IPS DF 6.9 (cell line): ENCODE measurements at regions not wholly inside any gene's neighbourhood (a gene's known extent, or its start where the extent isn't known, plus 50 kb on each side); places are given as distances from the start of the nearest gene placed in this dataset.
"Not testable (repeated sequence)": the region's sequence is repeated elsewhere in the genome, so short reads cannot be mapped to it uniquely, and the experiment has no call there.

Source experiments
- DNase-seq: peaks from one replicate; pipeline ENCODE4 v3.0.0-alpha.2; 2013; ENCODE audit warnings: low read depth, low spot score
- H3K27ac ChIP-seq: one replicate; pipeline ENCODE4 v1.5.1; 2013; ENCODE audit warnings: low read length, control low read depth
- H3K27me3 ChIP-seq: 2 replicates; pipeline ENCODE4 v1.6.1; 2013; ENCODE audit warnings: mild to moderate bottlenecking, low read length; ENCODE audit not compliant: control insufficient read depth, insufficient read depth
- H3K36me3 ChIP-seq: 2 replicates; pipeline ENCODE4 v1.6.1; 2013; ENCODE audit warnings: low read length; ENCODE audit not compliant: control insufficient read depth, insufficient read depth
- H3K4me1 ChIP-seq: 2 replicates; pipeline ENCODE4 v1.6.1; 2013; ENCODE audit warnings: low read length; ENCODE audit not compliant: control insufficient read depth, insufficient read depth
- H3K4me3 ChIP-seq: 2 replicates; pipeline ENCODE4 v1.5.1; 2013; ENCODE audit warnings: mild to moderate bottlenecking, low read length
- H3K9me3 ChIP-seq: 2 replicates; pipeline ENCODE4 v1.6.1; 2013; ENCODE audit warnings: low read length, inconsistent platforms; ENCODE audit not compliant: control insufficient read depth, insufficient read depth
- WGBS: extraction: QIAGEN DNeasy Blood & Tissue Kit; methylation state at CpG from one replicate; pipeline ENCODE4 v1.1.7; 2013; ENCODE audit warnings: mixed read lengths, missing lambda C conversion rate; ENCODE audit not compliant: insufficient read length, insufficient coverage; 5-methylcytosine and 5-hydroxymethylcytosine counted together

DNA sequence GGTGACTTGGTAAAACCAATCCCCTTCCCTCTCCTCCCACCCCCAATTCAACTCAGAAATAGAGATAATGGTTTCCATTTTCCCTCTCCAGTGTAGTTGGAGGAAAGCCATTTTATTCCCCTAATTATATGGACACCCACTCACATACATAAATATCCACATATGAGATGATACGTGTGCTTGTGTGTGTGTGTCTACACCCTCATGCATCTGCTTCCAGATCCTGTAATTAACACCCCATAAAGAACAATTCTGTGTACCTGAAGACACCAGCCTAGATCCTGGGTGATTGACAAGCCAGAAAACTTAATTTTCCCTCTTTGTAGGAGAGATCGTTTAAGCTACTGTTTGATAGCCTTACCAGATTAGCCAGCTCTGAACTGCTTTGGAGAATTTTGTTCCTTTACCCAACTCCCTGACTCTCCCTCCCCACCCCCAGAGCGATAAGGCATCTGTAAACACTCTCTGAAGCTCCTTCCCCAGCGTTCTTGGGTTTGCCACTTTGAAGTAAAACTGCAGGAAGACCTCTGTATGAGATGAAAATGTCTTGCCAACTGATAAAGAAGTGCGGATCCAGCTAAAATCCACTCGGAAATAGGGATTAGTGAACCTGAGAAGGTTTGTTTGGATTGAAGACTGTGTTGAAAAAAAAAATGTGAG lies 175.7 kb downstream of the RGS9 start:
- Histone ChIP-seq H3K27ac (no peak overlapping the region), H3K9me3 (no peaks in the 10 kb centered on the region), H3K36me3 (no peaks in the 10 kb centered on the region), H3K27me3 (no peaks in the 10 kb centered on the region), H3K4me1 (peaks cover 2% of the 10 kb centered on the region; the same call in 1 of the 2 replicates), H3K4me3 (no peak overlapping the region)
- no CpG with 5 or more reads among the region's 6 CpGs for WGBS
- DNase-seq: no peak

DNA sequence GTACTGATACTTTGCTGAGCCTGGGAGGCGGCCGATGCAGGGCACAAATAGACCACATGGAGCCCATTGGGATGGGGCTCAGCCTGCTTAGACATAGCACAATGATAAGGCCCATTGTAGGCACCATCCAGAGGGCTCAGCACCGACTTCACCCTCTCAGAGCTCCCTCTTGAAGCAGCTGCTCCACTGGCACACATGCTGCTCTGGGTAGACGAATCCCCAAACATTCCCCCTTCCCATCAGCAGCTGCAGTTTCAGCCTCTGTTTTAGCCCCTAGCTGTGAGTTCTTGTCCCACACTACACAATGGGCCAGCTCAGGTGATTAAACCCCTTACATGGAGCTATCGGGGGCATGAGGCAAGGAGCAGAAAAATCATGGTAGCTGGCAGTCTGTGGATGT lies 174.1 kb downstream of the RGS9 start:
- WGBS: no CpG with 5 or more reads among the region's 5 CpGs
- Histone ChIP-seq H3K27ac (no peak overlapping the region), H3K9me3 (no peaks in the 10 kb centered on the region), H3K4me1 (peaks cover 2% of the 10 kb centered on the region; the same call in 1 of the 2 replicates), H3K36me3 (no peaks in the 10 kb centered on the region), H3K27me3 (no peaks in the 10 kb centered on the region), H3K4me3 (no peak overlapping the region)
- no peak for DNase-seq

DNA sequence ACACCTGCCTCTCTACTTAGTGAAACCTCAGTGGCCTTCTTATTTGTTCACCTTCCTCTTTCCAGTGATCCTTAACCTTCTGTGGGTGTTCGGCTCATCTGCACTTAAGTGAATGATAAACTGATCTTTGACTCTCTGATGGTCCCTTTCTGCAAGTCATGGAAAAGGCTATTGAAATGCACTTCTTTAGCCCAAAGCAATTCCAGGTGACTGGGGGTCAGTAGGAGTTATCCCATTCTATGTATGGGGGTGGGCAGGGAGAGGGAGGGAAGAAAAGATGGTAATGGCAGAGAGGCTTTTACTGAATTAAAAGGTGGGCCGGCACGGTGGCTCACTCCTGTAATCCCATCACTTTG lies 170.8 kb downstream of the RGS9 start:
- Histone ChIP-seq H3K36me3 (no peaks in the 10 kb centered on the region), H3K9me3 (no peaks in the 10 kb centered on the region), H3K27ac (no peak overlapping the region), H3K27me3 (no peaks in the 10 kb centered on the region), H3K4me3 (no peak overlapping the region), H3K4me1 (peaks cover under 1% of the 10 kb centered on the region; the same call in 1 of the 2 replicates)
- DNase-seq: no peak
- WGBS: no CpG with 5 or more reads among the region's 3 CpGs

DNA sequence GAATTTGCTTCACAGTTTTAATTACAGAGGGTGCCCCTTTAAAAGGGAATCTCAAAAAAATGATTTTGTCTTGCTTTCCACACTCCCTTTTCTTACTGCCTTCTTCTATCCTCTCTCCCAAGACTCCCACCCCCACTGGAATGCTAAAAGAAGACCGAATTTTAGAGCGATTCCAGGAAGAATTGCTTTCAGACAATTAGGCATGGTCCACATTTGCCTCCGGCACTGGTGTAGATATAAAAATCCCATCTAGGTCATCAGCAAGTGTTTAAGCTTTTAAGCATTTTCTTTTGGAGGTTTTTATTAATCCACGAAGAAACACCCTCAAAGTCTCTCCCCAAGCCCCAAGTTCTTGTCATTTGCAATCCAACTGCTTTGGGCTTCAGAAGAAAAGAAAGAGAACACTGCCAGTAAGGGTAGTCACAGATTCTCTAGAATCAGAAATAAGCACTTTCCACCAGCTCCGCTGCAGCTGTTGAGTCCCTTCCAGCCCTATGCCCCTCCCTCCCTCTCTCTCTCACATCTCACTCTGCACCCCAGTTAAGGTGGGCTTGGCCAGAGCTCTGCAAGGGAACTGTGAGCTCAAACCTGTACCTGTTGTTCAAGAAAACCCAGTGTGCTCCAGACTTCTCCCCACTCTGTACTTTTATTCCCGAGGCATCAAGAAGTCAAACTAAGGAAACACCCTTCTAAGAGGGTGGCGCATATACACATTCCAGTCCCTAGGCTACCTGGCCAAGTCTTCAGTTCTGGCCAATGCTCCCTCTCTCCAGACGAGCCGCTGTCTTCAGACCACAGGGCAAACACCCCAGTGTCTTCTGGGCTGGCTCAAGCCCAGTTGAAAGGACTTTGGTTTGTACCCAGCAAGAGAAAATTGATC lies 170.2 kb downstream of the RGS9 start:
- no peak for DNase-seq
- H3K9me3 ChIP-seq: no peaks in the 10 kb centered on the region
- no peak overlapping the region for H3K4me3 ChIP-seq
- H3K27ac ChIP-seq: no peak overlapping the region
- H3K4me1 ChIP-seq: no peaks in the 10 kb centered on the region
- H3K27me3 ChIP-seq: no peaks in the 10 kb centered on the region
- WGBS: no CpG with 5 or more reads among the region's 9 CpGs
- H3K36me3 ChIP-seq: no peaks in the 10 kb centered on the region

DNA sequence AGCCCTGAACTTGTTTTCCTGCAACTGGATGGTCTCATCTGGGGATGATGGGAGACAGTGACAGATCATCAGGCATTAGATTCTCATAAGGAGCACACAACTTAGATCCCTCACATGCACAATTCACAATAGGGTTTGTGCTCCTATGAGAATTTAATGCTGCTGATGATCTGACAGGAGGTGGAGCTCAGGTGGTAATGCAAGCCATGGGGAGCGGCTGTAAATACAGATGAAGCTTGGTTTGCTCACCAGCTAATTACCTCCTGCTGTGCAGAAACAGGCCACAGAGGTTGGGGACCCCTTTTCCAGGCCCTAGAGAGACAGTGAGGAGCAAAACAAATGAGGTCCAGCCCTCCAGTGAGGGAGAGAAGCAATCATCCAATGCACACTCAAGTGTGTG lies 168.6 kb downstream of the RGS9 start:
- H3K4me3 ChIP-seq: no peak overlapping the region
- H3K36me3 ChIP-seq: no peaks in the 10 kb centered on the region
- no CpG with 5 or more reads among the region's 1 CpG for WGBS
- no peaks in the 10 kb centered on the region for H3K4me1 ChIP-seq
- no peak for DNase-seq
- no peaks in the 10 kb centered on the region for H3K27me3 ChIP-seq
- no peaks in the 10 kb centered on the region for H3K9me3 ChIP-seq
- no peak overlapping the region for H3K27ac ChIP-seq

DNA sequence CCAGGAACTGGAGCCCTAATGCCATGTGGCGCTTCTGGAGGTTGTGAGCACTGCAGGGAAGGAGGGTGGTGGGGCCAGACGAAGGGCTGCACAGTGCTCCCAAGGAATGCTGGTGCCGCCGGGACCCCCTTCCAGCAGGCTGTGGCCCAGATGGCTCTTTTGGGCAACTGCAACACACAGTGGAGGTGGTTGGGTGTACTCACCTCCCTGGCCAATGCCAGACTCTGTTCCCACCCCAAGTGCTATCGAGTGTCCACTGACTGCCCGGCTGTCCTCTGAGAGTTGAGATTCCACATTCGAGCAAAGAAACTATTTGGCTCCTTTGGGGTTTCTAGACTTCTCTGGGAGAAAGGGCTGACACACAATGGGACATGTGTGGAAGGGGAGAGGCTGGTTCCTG lies 167.9 kb downstream of the RGS9 start:
- Histone ChIP-seq H3K4me3 (no peak overlapping the region), H3K36me3 (no peaks in the 10 kb centered on the region), H3K9me3 (no peaks in the 10 kb centered on the region), H3K4me1 (no peaks in the 10 kb centered on the region), H3K27me3 (no peaks in the 10 kb centered on the region), H3K27ac (no peak overlapping the region)
- WGBS: no CpG with 5 or more reads among the region's 7 CpGs
- DNase-seq: no peak

DNA sequence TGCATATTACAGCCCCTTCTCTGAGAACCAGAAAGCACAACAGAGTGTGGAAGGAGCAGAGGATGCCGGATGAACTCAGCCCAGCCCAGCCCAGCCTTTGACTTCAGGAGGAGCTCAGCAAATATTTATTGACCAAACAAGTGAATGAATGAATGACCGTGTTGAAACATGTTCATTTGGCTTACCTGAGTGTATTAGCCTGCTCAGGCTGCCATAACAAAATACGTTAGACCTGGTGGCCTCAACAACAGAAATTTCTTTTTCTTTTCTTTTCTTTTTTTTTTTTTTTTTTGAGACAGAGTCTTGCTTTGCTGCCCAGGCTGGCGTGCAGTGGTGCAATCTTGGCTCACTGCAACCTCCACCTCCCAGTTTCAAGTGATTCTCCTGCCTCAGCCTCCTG lies 164.7 kb downstream of the RGS9 start:
- not testable (repeated sequence) for H3K4me3 ChIP-seq, H3K4me1 ChIP-seq, H3K27me3 ChIP-seq, H3K27ac ChIP-seq, DNase-seq, H3K36me3 ChIP-seq, H3K9me3 ChIP-seq
- WGBS: no CpG with 5 or more reads among the region's 4 CpGs

DNA sequence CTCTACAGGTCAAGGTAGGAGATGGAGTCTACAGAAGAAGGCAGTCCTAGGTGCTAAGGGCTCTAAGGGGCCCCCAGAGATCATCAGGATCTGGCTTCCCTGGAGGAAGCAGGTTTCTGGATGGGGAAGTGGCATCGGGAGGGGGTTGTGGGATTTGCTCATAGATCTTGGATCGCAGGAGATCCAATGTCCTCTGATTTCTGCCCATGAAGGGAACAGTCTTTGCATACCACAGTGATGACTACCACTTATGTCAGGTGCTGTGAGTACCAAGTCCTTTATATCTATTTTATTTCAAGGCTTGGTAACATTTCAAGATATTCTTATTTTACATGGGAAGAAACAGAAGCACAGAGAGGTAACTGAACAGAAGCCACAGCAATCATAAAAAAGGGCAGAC lies 164.0 kb downstream of the RGS9 start:
- WGBS: no CpG with 5 or more reads among the region's 2 CpGs
- no peak for DNase-seq

DNA sequence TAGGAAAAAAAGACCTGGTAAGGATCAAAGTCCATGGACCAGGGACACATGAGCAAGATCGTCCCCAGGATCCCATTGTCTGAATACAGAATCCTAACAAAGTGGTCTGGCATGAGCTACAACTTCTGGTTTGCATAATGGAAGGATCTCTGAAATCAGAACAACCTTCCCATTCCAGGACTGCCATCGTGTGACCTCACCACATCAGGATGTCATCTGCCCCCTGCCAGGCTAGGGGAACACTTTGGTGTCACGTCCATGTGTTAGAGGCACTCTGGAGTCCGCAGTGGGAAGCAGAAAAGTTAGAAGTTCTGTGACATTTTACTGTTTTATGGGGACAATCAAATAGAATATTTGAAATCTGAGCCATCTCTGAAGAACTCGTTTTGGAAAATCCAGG lies 160.7 kb downstream of the RGS9 start:
- WGBS: no CpG with 5 or more reads among the region's 5 CpGs
- Histone ChIP-seq H3K4me3 (no peak overlapping the region), H3K36me3 (no peaks in the 10 kb centered on the region), H3K4me1 (0 out of 2 replicates have a peak, but pooled peaks cover 5% of the 10 kb centered on the region), H3K27ac (no peak overlapping the region), H3K9me3 (no peaks in the 10 kb centered on the region), H3K27me3 (no peaks in the 10 kb centered on the region)
- no peak for DNase-seq

More for the DNA sequence above, 164.0 kb downstream of the RGS9 start:
- Histone ChIP-seq H3K27me3 (no peaks in the 10 kb centered on the region), H3K27ac (no peak overlapping the region), H3K4me3 (no peak overlapping the region), H3K4me1 (no peaks in the 10 kb centered on the region), H3K36me3 (no peaks in the 10 kb centered on the region), H3K9me3 (no peaks in the 10 kb centered on the region)

DNA sequence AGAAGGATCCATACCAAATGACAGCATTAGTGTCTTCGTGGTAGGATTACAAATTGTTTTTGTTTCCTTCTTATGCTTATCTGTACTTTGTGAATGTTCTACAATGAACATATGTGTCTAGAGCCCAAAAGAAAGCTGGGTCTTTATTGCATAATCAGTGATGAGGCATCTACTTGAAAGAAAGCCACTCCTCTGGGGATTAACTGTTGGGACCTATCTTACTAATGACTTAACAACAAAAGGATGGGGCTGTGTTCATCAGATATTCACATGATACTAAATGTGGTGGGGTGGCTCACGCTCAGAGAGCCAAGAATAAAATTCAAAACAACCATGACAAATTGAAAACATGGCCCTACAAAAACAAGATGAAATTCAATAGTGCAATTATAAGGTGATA lies 160.2 kb downstream of the RGS9 start:
- Histone ChIP-seq H3K27ac (no peak overlapping the region), H3K36me3 (no peaks in the 10 kb centered on the region), H3K9me3 (no peaks in the 10 kb centered on the region), H3K4me1 (0 out of 2 replicates have a peak, but pooled peaks cover 5% of the 10 kb centered on the region), H3K4me3 (no peak overlapping the region), H3K27me3 (no peaks in the 10 kb centered on the region)
- no CpG with 5 or more reads among the region's 2 CpGs for WGBS
- no peak for DNase-seq
